Left forelimb (tissue), 1 donor: ENCODE measurements at regions not wholly inside any gene's neighbourhood (a gene's known extent, or its start where the extent isn't known, plus 50 kb on each side); places are given as distances from the start of the nearest gene placed in this dataset.

Experiments used
- DNase-seq: peaks from one replicate; pipeline ENCODE4 v3.0.0-alpha.2; 2018; ENCODE audit warnings: low spot score

- peak; percentile 64 for DNase-seq
Measured at GRCh38 chr22:48954781-48955311, 872.8 kb downstream of the BRD1 start.

- peak; percentile 45 for DNase-seq
Measured at GRCh38 chr22:48953830-48954229, 873.8 kb downstream of the BRD1 start.

- peak; percentile 28 for DNase-seq
Measured at GRCh38 chr22:48953103-48953720, 874.5 kb downstream of the BRD1 start.

GRCh38 chr22:48952256-48953102, 875.2 kb downstream of the BRD1 start:
- DNase-seq: peak; percentile 40

GRCh38 chr22:48951836-48952235, 875.8 kb downstream of the BRD1 start:
- DNase-seq: no peak

GRCh38 chr22:48950151-48950915, 877.3 kb downstream of the BRD1 start:
- no peak for DNase-seq

GRCh38 chr22:48949375-48950149, 878.1 kb downstream of the BRD1 start:
- DNase-seq: no peak

GRCh38 chr22:48948575-48949170, 879.0 kb downstream of the BRD1 start:
- DNase-seq: no peak

- DNase-seq: no peak
Measured at GRCh38 chr22:48947636-48948035, 880.0 kb downstream of the BRD1 start.

- no peak for DNase-seq
Measured at GRCh38 chr22:48945621-48946458, 881.8 kb downstream of the BRD1 start.

- DNase-seq: peak; percentile 60
Measured at GRCh38 chr22:48944751-48945620, 882.7 kb downstream of the BRD1 start.

GRCh38 chr22:48944433-48944750, 883.3 kb downstream of the BRD1 start:
- DNase-seq: no peak

- peak; percentile 70 for DNase-seq
Measured at GRCh38 chr22:48943567-48944432, 883.9 kb downstream of the BRD1 start.

- peak; percentile 44 for DNase-seq
Measured at GRCh38 chr22:48942698-48943566, 884.7 kb downstream of the BRD1 start.

- peak; percentile 63 for DNase-seq
Measured at GRCh38 chr22:48941903-48942575, 885.6 kb downstream of the BRD1 start.

GRCh38 chr22:48941033-48941902, 886.4 kb downstream of the BRD1 start:
- peak; percentile 58 for DNase-seq
